D721Med (cell line): ENCODE measurements at regions not wholly inside any gene's neighbourhood (a gene's known extent, or its start where the extent isn't known, plus 50 kb on each side); places are given as distances from the start of the nearest gene placed in this dataset.

Source experiments
- DNase-seq: peaks from one replicate; pipeline ENCODE4 v3.0.0; 2011; ENCODE audit warnings: low spot score; ENCODE audit not compliant: insufficient read length
- FAIRE-seq: peaks from 2 replicates; lab custom pipeline; 2011; peaks lifted over from hg19 to GRCh38; lab: Jason Lieb, UNC
- CTCF ChIP-seq: IDR thresholded peaks from 2 replicates; pipeline ENCODE4 v1.5.1; 2012; ENCODE audit warnings: mild to moderate bottlenecking, control low read depth; ENCODE audit not compliant: insufficient read depth; ENCODE audit errors: missing control alignments

DNA sequence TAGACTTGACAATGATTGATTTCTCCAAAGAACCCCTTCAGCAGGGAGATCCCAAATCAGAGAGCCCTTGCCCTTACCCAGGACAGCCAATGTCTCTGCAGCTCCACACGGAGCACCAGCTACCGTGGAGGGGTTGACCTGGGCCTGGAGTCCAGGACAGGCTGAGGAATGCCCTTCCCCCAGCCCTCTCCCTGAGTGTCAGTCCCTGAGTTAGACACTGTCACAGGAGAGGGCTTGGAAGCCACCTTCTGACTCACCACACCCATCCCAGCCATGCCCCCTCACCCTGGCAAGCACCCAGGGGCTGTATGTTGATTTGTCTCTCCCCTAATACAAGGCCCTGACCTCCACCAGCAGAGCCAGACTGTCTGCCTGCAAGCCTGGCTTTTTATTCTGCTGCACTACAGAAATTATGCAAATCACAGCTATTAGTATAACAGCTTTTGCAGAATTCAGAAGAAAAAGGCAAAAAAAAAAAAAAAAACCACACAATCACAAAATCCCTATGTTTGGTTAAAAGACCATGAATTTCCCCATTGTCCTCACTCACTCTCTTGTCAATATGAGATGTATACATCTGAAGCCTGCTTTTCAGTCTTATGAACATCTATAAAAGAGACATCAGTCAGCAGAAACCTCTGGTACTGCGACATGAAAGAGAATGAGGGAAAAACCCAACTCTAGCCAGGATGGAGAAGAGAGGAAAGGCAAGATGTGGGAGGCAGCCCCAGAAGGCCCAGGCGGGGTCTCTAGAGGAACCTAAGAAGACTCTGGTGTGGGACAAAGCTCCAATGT lies 240.7 kb downstream of the UQCRFS1 start:
- FAIRE-seq (no peak), DNase-seq (no peak)
- TF ChIP-seq CTCF: no peak

DNA sequence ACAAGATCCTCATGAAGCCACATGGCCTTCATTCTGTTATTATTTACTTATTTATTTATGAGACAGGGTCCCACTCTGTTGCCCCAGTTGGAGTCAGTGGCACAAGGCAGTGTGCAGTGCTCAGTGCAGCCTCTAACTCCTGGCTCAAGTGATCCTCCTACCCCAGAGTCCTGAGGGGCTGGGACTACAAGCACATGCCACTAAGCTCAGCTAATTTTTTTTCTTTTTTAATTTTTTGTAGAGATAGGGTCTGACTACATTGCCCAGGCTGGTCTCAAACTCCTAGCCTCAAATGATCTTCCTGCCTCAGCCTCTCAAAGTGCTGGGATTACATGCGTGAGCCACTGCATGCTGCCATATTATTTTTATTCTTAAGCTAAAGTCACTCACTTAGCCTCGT lies 241.4 kb downstream of the UQCRFS1 start:
- TF ChIP-seq CTCF: no peak
- FAIRE-seq: no peak
- no peak for DNase-seq

DNA sequence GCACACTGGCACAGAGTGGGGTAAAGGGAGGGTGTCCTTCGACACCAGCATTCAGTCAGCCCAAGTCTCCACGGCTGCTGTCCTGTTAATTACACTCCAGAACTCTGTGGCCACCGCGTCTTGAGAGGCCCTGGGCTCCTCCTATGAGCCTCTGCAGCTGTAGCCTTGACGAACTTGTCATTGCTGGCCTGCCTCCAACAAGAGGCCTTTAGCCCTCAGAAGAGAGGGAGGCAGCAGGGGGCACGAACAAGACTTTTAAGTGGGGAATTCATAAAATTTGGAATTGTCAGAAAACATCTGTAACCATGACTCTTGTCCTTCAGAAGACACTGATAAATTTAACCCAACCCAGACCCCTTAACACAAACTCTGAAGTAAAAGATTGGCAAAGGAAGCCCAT lies 241.9 kb downstream of the UQCRFS1 start:
- no peak for DNase-seq
- FAIRE-seq: no peak

GRCh38 chr19:28968721-28969120 lies 244.2 kb downstream of the UQCRFS1 start:
- FAIRE-seq: no peak
- no peak for TF ChIP-seq CTCF

More for the DNA sequence above, 241.9 kb downstream of the UQCRFS1 start:
- TF ChIP-seq CTCF: no peak

DNA sequence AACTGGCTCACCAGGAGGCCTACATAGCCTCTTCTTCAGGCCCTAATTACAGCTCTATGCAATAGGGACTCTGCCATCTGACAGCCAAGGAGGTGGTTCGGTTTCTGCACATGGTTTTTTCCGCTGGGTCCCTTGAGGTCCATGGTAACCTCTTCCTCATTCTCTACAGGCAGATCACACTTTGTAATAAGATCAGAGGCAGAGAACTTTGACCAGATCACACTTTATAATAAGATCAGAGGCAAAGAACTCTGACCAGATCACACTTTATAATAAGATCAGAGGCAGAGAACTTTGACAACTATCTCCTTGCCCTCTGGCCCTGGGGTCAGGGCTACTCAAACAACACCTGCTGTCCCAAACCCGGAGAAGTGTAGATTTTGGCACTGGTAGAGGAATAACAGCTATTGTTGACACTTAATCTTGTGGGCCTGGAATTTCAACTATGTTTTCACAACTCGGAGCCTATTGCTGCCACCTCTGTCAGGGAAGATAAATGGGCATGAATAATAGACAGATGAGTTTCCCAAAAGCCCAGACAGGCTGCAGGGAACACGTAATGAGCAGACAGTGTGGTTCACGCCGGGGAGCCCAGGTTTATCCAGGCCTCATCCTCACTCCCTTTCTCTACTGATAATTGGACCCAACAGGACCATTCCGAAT lies 246.1 kb downstream of the UQCRFS1 start:
- DNase-seq (no peak), FAIRE-seq (no peak)
- TF ChIP-seq CTCF: no peak

More at GRCh38 chr19:28968721-28969120, 244.2 kb downstream of the UQCRFS1 start:
- no peak for DNase-seq

DNA sequence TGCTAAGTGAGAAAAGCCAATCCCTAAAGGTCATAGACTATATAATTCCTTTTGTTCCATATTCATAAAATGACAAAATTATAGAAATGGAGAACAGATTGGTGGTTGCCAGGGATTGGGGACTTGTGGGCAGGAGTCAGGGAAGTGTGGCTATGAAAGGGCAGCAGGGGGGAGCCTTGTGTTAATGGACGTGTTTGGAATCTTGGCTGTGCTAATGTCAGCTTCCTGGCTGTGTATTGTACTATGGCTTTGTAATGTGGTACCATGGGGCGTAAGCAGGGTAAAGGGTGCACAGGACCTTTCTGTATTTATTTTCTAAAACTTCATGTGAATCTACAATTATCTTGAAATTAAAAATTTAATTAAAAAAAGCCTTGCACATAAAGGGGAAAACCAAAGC lies 248.5 kb downstream of the UQCRFS1 start:
- FAIRE-seq (no peak), DNase-seq (no peak)
- TF ChIP-seq CTCF: no peak
